Gastrocnemius medialis (tissue), 4 donors: ENCODE measurements at regions not wholly inside any gene's neighbourhood (a gene's known extent, or its start where the extent isn't known, plus 50 kb on each side); places are given as distances from the start of the nearest gene placed in this dataset.

Experiments used
- CTCF ChIP-seq, 5 experiments: fragments of 450-650 bp in 3 of 5; fragments of 200-600 bp in 2 of 5; sonication (generic) in 2 of 5; IDR thresholded peaks in 4 of 5; conservative IDR thresholded peaks in 1 of 5; 1 replicate in 4 of 5; 2 replicates in 1 of 5; pipeline ENCODE4 v1.5.1; 2016 to 2019; ENCODE audit warnings: antibody characterized with exemption in 5 of 5, mild to moderate bottlenecking in 3 of 5, moderate library complexity in 3 of 5
- POLR2A ChIP-seq, 2 donors: fragments of 450-650 bp; IDR thresholded peaks; one replicate each; pipeline ENCODE4 v1.6.1; 2017; ENCODE audit warnings: antibody characterized with exemption in 2 of 2, mild to moderate bottlenecking in 2 of 2, moderate library complexity in 2 of 2

GRCh38 chr7:21099432-21099831 is 312.7 kb upstream of the SP8 start:
- TF ChIP-seq CTCF (IDR thresholded peaks at IDR 0.05 in 4 of 5, conservative IDR thresholded peaks at IDR 0.05 in 1 of 5), result no peak
- no peak for TF ChIP-seq POLR2A (IDR thresholded peaks at IDR 0.05)
